Activated naive CD8-positive, alpha-beta T cell treated with anti-CD3 and anti-CD28 coated beads for 36 hours (primary cell): ENCODE measurements at regions not wholly inside any gene's neighbourhood (a gene's known extent, or its start where the extent isn't known, plus 50 kb on each side); places are given as distances from the start of the nearest gene placed in this dataset.

ENCODE experiments used
- DNase-seq: peaks from one replicate; pipeline ENCODE4 v3.0.0; 2021
- H3K27ac Mint-ChIP-seq: one replicate; pipeline ENCODE4 v1.8.0; 2022; ENCODE audit warnings: mild to moderate bottlenecking, moderate library complexity, mixed read lengths
- H3K27me3 Mint-ChIP-seq: one replicate; pipeline ENCODE4 v1.8.0; 2022; ENCODE audit warnings: mild to moderate bottlenecking, mixed read lengths
- H3K36me3 Mint-ChIP-seq: one replicate; pipeline ENCODE4 v1.8.0; 2021; ENCODE audit warnings: mild to moderate bottlenecking, mixed read lengths
- H3K4me1 Mint-ChIP-seq: one replicate; pipeline ENCODE4 v1.8.0; 2021; ENCODE audit warnings: mixed read lengths
- H3K4me3 Mint-ChIP-seq: one replicate; pipeline ENCODE4 v1.8.0; 2022; ENCODE audit warnings: mild to moderate bottlenecking, moderate library complexity, mixed read lengths
- H3K9me3 Mint-ChIP-seq: one replicate; pipeline ENCODE4 v1.8.0; 2022; ENCODE audit warnings: mixed read lengths

GRCh38 chr4:173797296-173797695, 267.3 kb upstream of the HAND2 start:
- H3K4me1 Mint-ChIP-seq = no peaks in the 10 kb centered on the region
- peaks cover under 1% of the 10 kb centered on the region for H3K9me3 Mint-ChIP-seq
- no peaks in the 10 kb centered on the region for H3K36me3 Mint-ChIP-seq
- no peak overlapping the region for H3K27ac Mint-ChIP-seq
- no peak for DNase-seq
- H3K27me3 Mint-ChIP-seq = no peaks in the 10 kb centered on the region
- no peak overlapping the region for H3K4me3 Mint-ChIP-seq

GRCh38 chr4:173794662-173795061, 264.6 kb upstream of the HAND2 start:
- Mint-ChIP-seq H3K9me3 (peaks cover 7% of the 10 kb centered on the region), H3K27ac (no peak overlapping the region)

GRCh38 chr4:173793937-173794510, 264.0 kb upstream of the HAND2 start:
- Mint-ChIP-seq H3K9me3 (peaks cover 12% of the 10 kb centered on the region), H3K36me3 (no peaks in the 10 kb centered on the region), H3K27ac (no peak overlapping the region), H3K27me3 (no peaks in the 10 kb centered on the region), H3K4me3 (no peak overlapping the region), H3K4me1 (no peaks in the 10 kb centered on the region)
- DNase-seq = no peak

More at GRCh38 chr4:173794662-173795061, 264.6 kb upstream of the HAND2 start:
- Mint-ChIP-seq H3K4me1 (no peaks in the 10 kb centered on the region), H3K36me3 (no peaks in the 10 kb centered on the region), H3K27me3 (no peaks in the 10 kb centered on the region), H3K4me3 (no peak overlapping the region)
- DNase-seq = no peak

- H3K9me3 Mint-ChIP-seq = peaks cover 2% of the 10 kb centered on the region
Measured at GRCh38 chr4:173782660-173783059, 252.6 kb upstream of the HAND2 start.

GRCh38 chr4:173777921-173778320, 247.9 kb upstream of the HAND2 start:
- no peak overlapping the region for H3K4me3 Mint-ChIP-seq
- H3K27me3 Mint-ChIP-seq = peaks cover 14% of the 10 kb centered on the region
- no peaks in the 10 kb centered on the region for H3K36me3 Mint-ChIP-seq
- no peaks in the 10 kb centered on the region for H3K4me1 Mint-ChIP-seq
- no peak for DNase-seq
- H3K27ac Mint-ChIP-seq = no peak overlapping the region
- H3K9me3 Mint-ChIP-seq = peaks cover 10% of the 10 kb centered on the region

More at GRCh38 chr4:173782660-173783059, 252.6 kb upstream of the HAND2 start:
- H3K27ac Mint-ChIP-seq = no peak overlapping the region
- H3K27me3 Mint-ChIP-seq = peaks cover 12% of the 10 kb centered on the region
- H3K36me3 Mint-ChIP-seq = no peaks in the 10 kb centered on the region
- no peak overlapping the region for H3K4me3 Mint-ChIP-seq
- H3K4me1 Mint-ChIP-seq = no peaks in the 10 kb centered on the region
- DNase-seq = no peak

GRCh38 chr4:173777421-173777820, 247.4 kb upstream of the HAND2 start:
- Mint-ChIP-seq H3K36me3 (no peaks in the 10 kb centered on the region), H3K27me3 (peaks cover 14% of the 10 kb centered on the region), H3K4me3 (no peak overlapping the region), H3K4me1 (no peaks in the 10 kb centered on the region), H3K9me3 (peaks cover 10% of the 10 kb centered on the region), H3K27ac (no peak overlapping the region)
- no peak for DNase-seq

- H3K27me3 Mint-ChIP-seq = no peaks in the 10 kb centered on the region
- H3K27ac Mint-ChIP-seq = no peak overlapping the region
- DNase-seq = no peak
- no peak overlapping the region for H3K4me3 Mint-ChIP-seq
- no peaks in the 10 kb centered on the region for H3K36me3 Mint-ChIP-seq
- H3K9me3 Mint-ChIP-seq = peaks cover 4% of the 10 kb centered on the region
- H3K4me1 Mint-ChIP-seq = no peaks in the 10 kb centered on the region
Measured at GRCh38 chr4:173769568-173769967, 239.5 kb upstream of the HAND2 start.

GRCh38 chr4:173767650-173768049, 237.6 kb upstream of the HAND2 start:
- H3K9me3 Mint-ChIP-seq = peaks cover 1% of the 10 kb centered on the region
- H3K27me3 Mint-ChIP-seq = no peaks in the 10 kb centered on the region
- no peak overlapping the region for H3K4me3 Mint-ChIP-seq
- H3K4me1 Mint-ChIP-seq = no peaks in the 10 kb centered on the region
- H3K36me3 Mint-ChIP-seq = no peaks in the 10 kb centered on the region
- no peak for DNase-seq
- no peak overlapping the region for H3K27ac Mint-ChIP-seq

GRCh38 chr4:173766171-173766600, 236.2 kb upstream of the HAND2 start:
- peaks cover 1% of the 10 kb centered on the region for H3K9me3 Mint-ChIP-seq
- no peaks in the 10 kb centered on the region for H3K4me1 Mint-ChIP-seq
- no peaks in the 10 kb centered on the region for H3K36me3 Mint-ChIP-seq
- no peaks in the 10 kb centered on the region for H3K27me3 Mint-ChIP-seq
- no peak overlapping the region for H3K4me3 Mint-ChIP-seq
- no peak overlapping the region for H3K27ac Mint-ChIP-seq
- DNase-seq = no peak

- no peak overlapping the region for H3K27ac Mint-ChIP-seq
- H3K4me3 Mint-ChIP-seq = no peak overlapping the region
- no peaks in the 10 kb centered on the region for H3K36me3 Mint-ChIP-seq
- no peak for DNase-seq
- no peaks in the 10 kb centered on the region for H3K4me1 Mint-ChIP-seq
- peaks cover 1% of the 10 kb centered on the region for H3K9me3 Mint-ChIP-seq
- H3K27me3 Mint-ChIP-seq = no peaks in the 10 kb centered on the region
Measured at GRCh38 chr4:173765751-173766150, 235.7 kb upstream of the HAND2 start.

GRCh38 chr4:173763389-173763788, 233.4 kb upstream of the HAND2 start:
- Mint-ChIP-seq H3K4me1 (no peaks in the 10 kb centered on the region), H3K27me3 (no peaks in the 10 kb centered on the region), H3K4me3 (no peak overlapping the region), H3K36me3 (no peaks in the 10 kb centered on the region), H3K27ac (no peak overlapping the region), H3K9me3 (no peaks in the 10 kb centered on the region)
- DNase-seq = no peak

- H3K9me3 Mint-ChIP-seq = no peaks in the 10 kb centered on the region
- DNase-seq = no peak
- no peak overlapping the region for H3K4me3 Mint-ChIP-seq
Measured at GRCh38 chr4:173761938-173762337, 231.9 kb upstream of the HAND2 start.

GRCh38 chr4:173761236-173761635, 231.2 kb upstream of the HAND2 start:
- no peak for DNase-seq
- Mint-ChIP-seq H3K9me3 (no peaks in the 10 kb centered on the region), H3K36me3 (no peaks in the 10 kb centered on the region), H3K27me3 (no peaks in the 10 kb centered on the region), H3K4me1 (no peaks in the 10 kb centered on the region), H3K27ac (no peak overlapping the region), H3K4me3 (no peak overlapping the region)

More at GRCh38 chr4:173761938-173762337, 231.9 kb upstream of the HAND2 start:
- H3K4me1 Mint-ChIP-seq = no peaks in the 10 kb centered on the region
- no peaks in the 10 kb centered on the region for H3K27me3 Mint-ChIP-seq
- no peaks in the 10 kb centered on the region for H3K36me3 Mint-ChIP-seq
- no peak overlapping the region for H3K27ac Mint-ChIP-seq

- Mint-ChIP-seq H3K9me3 (no peaks in the 10 kb centered on the region), H3K36me3 (no peaks in the 10 kb centered on the region), H3K4me1 (no peaks in the 10 kb centered on the region), H3K27me3 (no peaks in the 10 kb centered on the region), H3K4me3 (no peak overlapping the region), H3K27ac (no peak overlapping the region)
- DNase-seq = no peak
Measured at GRCh38 chr4:173758132-173758531, 228.1 kb upstream of the HAND2 start.

GRCh38 chr4:173753408-173753807, 223.4 kb upstream of the HAND2 start:
- no peak for DNase-seq
- Mint-ChIP-seq H3K36me3 (no peaks in the 10 kb centered on the region), H3K27me3 (peaks cover 4% of the 10 kb centered on the region), H3K4me3 (no peak overlapping the region), H3K27ac (no peak overlapping the region), H3K9me3 (no peaks in the 10 kb centered on the region), H3K4me1 (no peaks in the 10 kb centered on the region)

- H3K36me3 Mint-ChIP-seq = no peaks in the 10 kb centered on the region
- H3K4me3 Mint-ChIP-seq = no peak overlapping the region
- H3K27ac Mint-ChIP-seq = no peak overlapping the region
- peak; percentile 8 for DNase-seq
- H3K4me1 Mint-ChIP-seq = no peaks in the 10 kb centered on the region
- peaks cover 4% of the 10 kb centered on the region for H3K27me3 Mint-ChIP-seq
- no peaks in the 10 kb centered on the region for H3K9me3 Mint-ChIP-seq
Measured at GRCh38 chr4:173752610-173753230, 222.7 kb upstream of the HAND2 start.
